ENCODE measurements at regions not wholly inside any gene's neighbourhood (a gene's known extent, or its start where the extent isn't known, plus 50 kb on each side); places are given as distances from the start of the nearest gene placed in this dataset.
"Not testable (repeated sequence)": the region's sequence is repeated elsewhere in the genome, so short reads cannot be mapped to it uniquely, and the experiment has no call there.

DNA sequence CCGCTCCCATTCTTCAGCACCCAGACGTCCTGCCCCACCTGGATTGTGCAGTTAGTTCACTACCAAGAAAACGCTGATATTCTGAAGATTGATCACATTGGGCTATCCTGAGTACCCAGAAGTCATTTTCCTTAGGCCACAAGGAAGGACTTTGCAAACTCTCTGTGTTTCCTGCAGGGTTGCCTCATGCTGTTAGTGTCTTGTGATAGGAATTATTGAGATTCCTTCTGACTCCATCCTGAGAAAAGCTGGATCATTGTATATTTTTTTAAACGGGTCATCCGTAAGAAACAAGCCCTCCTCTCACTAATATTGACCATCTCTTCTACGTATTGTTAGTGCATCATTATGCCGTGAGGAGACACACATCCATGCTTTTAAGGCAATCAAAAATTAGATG, 96.0 kb upstream of the DAPK1 start:
- TF ChIP-seq TAF1 (IDR thresholded peaks at IDR 0.05; ENCODE audit: borderline replicate concordance, low read depth, low read length) (no peak), POLR2AphosphoS5 (IDR thresholded peaks at IDR 0.05; ENCODE audit: low read depth, low read length) (no peak), POLR2A (IDR thresholded peaks at IDR 0.05; ENCODE audit: low read depth, low read length) (no peak)
- DNase-seq (ENCODE audit: insufficient read length) = no peak
- FAIRE-seq = no peak

DNA sequence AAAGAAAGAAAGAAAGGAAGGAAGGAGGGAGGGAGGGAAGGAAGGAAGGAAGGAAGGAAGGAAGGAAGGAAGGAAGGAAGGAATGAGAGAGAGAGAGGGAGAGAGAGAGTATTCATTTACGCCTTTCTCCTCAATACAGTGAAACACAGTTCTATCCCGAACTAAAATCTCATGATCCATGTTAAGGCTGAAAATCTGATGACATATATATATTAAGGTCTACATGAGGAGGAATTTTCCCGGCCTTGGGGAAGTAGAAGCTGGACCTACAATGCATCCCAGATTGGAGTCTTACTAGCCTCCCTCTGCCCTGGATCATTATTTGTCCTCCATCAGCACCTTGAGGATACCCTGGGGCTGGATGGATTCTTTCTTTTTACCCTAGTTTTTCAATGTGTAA, 95.1 kb upstream of the DAPK1 start:
- FAIRE-seq (no peak), DNase-seq (ENCODE audit: insufficient read length) (no peak)
- no peak for TF ChIP-seq POLR2A (IDR thresholded peaks at IDR 0.05; ENCODE audit: low read depth, low read length)
- TF ChIP-seq POLR2AphosphoS5 (IDR thresholded peaks at IDR 0.05; ENCODE audit: low read depth, low read length) = no peak
- TF ChIP-seq TAF1 (IDR thresholded peaks at IDR 0.05; ENCODE audit: borderline replicate concordance, low read depth, low read length) = no peak

DNA sequence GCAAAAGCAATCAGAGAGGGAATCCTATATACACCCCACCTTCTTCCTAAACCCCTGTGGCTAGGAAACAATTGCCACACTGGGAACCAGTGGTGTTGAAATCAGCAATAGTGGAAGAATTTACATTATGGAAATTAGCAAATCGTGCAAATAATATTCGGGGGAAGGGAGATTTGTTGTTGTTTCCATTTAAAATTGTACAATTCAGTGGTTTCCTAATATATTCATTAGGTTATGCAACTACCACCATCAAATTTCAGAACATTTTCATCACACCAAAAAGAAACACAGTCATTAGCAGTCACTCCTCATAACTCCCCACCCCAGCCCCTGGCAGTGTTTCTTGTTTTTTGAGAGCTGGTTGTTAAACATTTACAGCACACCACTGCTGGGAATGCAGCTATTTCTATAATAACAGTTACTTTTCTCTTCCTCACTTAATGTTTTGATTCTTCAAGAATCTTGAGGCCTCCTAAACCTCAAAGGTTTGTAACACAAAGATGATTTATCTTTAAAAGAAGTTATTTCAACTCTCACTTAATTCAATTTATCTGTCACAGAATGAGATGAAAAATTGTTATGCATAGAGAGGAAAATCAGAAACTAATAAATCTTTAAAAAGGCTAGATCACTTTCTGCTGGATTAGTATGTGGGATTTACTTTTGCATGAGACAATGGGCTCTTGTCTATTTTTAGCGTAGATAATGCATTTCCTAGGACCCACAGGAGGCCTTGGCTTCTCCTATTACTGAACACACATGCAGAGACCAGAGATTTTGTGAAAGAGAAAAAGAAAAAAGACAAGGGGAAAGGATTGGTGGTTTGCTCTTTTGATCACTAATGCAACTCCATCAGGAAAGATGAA, 91.8 kb upstream of the DAPK1 start:
- no peak for FAIRE-seq
- TF ChIP-seq POLR2AphosphoS5 (IDR thresholded peaks at IDR 0.05; ENCODE audit: low read depth, low read length) = no peak
- TF ChIP-seq TAF1 (IDR thresholded peaks at IDR 0.05; ENCODE audit: borderline replicate concordance, low read depth, low read length) = no peak
- no peak for TF ChIP-seq POLR2A (IDR thresholded peaks at IDR 0.05; ENCODE audit: low read depth, low read length)
- no peak for DNase-seq (ENCODE audit: insufficient read length)

DNA sequence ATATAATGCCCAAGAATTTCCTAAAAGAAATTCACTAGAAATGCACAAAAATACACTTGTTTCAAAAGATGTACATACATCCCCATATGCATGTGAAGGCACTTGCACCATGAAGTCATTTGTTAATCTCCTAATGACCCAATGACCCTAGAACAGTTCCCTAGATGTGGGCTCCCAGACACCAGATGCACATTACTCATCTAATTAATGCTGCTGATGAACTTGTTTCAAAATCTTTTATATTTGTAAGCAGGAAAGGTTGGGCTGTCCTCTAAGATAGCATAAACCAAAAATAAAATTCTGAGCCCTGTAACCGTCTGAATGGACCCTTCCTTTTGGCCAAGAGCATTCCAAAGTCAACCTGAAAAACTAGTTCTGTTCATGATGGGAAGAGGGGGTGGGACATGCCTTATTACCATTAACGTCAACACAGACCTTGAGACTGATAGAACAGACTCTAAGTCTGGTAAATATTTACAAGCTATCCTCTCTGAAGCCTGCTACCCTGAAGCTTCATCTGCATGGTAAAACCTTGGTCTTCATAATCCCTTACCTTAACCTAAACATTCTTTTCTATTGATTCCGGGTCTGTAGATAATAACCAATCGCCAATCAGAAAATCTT, 91.0 kb upstream of the DAPK1 start:
- DNase-seq (ENCODE audit: insufficient read length) (no peak), FAIRE-seq (no peak)
- no peak for TF ChIP-seq POLR2A (IDR thresholded peaks at IDR 0.05; ENCODE audit: low read depth, low read length)
- no peak for TF ChIP-seq POLR2AphosphoS5 (IDR thresholded peaks at IDR 0.05; ENCODE audit: low read depth, low read length)
- no peak for TF ChIP-seq TAF1 (IDR thresholded peaks at IDR 0.05; ENCODE audit: borderline replicate concordance, low read depth, low read length)

DNA sequence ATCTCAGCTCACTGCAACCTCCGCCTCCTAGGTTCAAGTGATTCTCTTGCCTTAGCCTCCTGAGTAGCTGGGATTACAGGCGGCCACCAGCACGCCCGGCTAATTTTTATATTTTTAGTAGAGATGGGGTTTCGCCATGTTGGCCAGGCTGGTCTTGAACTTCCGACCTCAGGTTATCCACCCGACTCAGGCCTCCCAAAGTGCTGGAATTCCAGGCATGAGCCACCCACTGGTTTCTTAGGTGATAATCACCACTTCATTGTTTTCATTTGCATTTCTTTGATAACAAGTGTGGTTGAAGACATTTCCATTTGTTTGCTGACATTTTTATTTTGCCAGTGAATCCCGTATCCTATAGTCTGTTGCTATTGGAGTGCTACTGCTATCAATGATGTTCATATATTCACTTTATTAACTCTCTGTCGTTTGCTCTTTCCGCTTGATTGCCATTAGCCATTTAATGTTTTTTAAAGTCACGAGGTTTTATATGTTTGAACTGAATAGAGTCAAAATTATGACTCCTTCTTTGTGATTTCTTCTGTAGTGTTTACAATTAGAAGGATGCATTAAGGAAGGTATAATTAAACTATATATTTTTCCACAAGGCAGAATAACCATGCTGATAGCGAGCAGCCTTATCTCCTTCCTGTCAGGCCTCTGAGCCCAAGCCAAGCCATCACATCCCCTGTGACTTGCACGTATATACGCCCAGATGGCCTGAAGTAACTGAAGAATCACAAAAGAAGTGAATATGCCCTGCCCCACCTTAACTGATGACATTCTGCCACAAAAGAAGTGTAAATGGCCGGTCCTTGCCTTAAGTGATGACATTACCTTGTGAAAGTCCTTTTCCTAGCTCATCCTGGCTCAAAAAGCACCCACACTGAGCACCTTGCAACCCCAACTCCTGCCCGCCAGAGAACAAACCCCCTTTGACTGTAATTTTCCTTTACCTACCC, 87.3 kb upstream of the DAPK1 start:
- not testable (repeated sequence) for DNase-seq (ENCODE audit: insufficient read length); FAIRE-seq

DNA sequence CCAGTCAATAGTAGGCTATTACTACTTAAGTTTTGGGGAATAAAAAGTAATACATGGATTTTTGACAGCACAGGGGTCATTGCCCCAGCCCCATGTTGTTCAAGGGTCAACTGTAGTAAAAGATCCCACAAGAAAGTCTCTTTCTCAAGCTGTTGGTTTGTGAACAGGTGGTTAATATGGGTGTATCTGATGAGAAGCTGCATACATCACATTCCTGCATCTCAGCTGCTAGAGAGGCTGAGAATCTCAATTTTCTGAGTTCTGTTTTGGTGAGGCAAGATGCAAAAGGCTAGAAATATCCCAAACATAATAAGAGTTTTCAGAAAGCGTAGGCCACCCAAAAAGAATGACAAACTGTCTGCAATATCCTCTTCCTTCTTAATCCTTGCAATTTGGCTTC, 76.8 kb upstream of the DAPK1 start:
- DNase-seq (ENCODE audit: insufficient read length) (no peak), FAIRE-seq (no peak)
- TF ChIP-seq TAF1 (IDR thresholded peaks at IDR 0.05; ENCODE audit: borderline replicate concordance, low read depth, low read length) = no peak
- no peak for TF ChIP-seq POLR2AphosphoS5 (IDR thresholded peaks at IDR 0.05; ENCODE audit: low read depth, low read length)
- TF ChIP-seq POLR2A (IDR thresholded peaks at IDR 0.05; ENCODE audit: low read depth, low read length) = no peak

DNA sequence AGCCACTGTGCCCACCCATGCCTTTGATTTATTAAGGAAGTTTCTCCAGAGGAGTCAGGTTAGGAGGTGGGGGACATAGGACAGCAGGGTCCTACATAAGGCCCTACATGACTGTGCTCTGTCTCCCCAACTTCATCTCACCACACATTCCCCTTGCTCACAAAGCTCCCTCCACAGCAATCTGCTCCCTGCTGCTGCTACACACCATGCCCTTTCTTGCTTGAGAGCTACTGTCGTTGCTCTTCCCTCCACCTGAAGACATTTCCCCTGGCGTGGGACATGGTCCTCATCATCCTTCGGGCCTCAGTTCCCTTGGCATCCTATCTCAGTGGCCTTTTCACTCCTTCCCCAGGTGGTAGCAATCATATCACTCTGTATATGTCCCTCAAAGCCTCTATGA, 75.9 kb upstream of the DAPK1 start:
- DNase-seq (ENCODE audit: insufficient read length) = no peak
- no peak for FAIRE-seq
- no peak for TF ChIP-seq POLR2AphosphoS5 (IDR thresholded peaks at IDR 0.05; ENCODE audit: low read depth, low read length)
- TF ChIP-seq POLR2A (IDR thresholded peaks at IDR 0.05; ENCODE audit: low read depth, low read length) = no peak
- TF ChIP-seq TAF1 (IDR thresholded peaks at IDR 0.05; ENCODE audit: borderline replicate concordance, low read depth, low read length) = no peak

DNA sequence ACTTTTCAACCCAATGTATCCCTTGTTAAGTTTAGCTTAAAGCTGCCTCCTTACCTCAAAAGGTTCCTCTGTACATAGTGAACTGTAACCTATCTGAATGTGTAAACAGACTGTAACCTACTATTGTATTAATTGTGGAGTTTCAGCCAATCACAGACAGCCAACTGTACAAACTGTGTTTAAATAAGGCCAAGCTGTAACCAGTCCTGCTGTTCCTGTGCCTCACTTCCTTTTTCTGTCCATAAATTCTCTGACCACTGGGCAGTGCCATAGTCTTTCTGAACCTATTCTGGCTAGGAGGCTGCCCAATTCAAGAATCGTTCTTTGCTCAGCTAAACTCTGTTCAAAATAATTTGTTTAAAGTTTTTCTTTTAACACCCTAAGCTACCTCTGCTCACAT, 74.7 kb upstream of the DAPK1 start:
- no peak for FAIRE-seq
- no peak for DNase-seq (ENCODE audit: insufficient read length)
- TF ChIP-seq POLR2AphosphoS5 (IDR thresholded peaks at IDR 0.05; ENCODE audit: low read depth, low read length) (no peak), POLR2A (IDR thresholded peaks at IDR 0.05; ENCODE audit: low read depth, low read length) (no peak), TAF1 (IDR thresholded peaks at IDR 0.05; ENCODE audit: borderline replicate concordance, low read depth, low read length) (no peak)

DNA sequence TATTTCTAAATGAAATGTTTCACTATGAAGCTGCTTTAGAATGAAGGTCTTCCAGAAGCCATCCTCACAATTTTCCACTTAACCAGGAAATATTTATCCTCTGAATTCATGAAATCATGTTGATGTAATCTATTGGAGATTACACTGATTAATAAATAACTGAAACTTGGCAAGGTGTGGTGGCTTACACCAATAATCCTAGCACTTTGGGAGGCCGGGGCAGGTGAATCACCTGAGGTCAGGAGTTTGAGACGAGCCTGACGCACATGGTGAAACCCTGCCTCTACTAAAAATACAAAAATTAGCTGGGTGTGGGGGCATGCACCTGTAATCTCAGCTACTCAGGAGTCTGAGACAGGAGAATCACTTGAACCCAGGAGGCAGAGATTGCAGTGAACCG, 73.8 kb upstream of the DAPK1 start:
- FAIRE-seq; DNase-seq (ENCODE audit: insufficient read length): not testable (repeated sequence)

DNA sequence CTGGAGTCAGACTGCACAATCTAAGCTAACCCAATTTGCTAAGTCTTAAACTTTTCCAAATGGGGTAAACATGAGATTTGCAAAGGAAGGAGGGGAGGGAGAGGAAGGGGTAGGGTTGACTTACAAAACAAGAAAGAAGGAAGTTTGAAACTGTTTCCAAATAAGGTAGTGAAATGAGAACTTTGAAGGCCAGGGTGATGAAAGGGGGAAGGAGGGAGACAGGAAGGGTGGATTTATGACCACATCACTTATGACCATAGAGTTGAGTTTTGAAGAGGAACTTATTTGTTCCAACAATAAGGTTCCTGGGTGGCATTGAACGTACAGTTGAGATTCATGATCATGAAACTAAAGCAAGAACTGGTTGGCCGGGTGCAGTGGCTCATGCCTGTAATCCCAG, 72.5 kb upstream of the DAPK1 start:
- FAIRE-seq = no peak
- DNase-seq (ENCODE audit: insufficient read length) = no peak
- TF ChIP-seq POLR2AphosphoS5 (IDR thresholded peaks at IDR 0.05; ENCODE audit: low read depth, low read length) (no peak), POLR2A (IDR thresholded peaks at IDR 0.05; ENCODE audit: low read depth, low read length) (no peak), TAF1 (IDR thresholded peaks at IDR 0.05; ENCODE audit: borderline replicate concordance, low read depth, low read length) (no peak)

DNA sequence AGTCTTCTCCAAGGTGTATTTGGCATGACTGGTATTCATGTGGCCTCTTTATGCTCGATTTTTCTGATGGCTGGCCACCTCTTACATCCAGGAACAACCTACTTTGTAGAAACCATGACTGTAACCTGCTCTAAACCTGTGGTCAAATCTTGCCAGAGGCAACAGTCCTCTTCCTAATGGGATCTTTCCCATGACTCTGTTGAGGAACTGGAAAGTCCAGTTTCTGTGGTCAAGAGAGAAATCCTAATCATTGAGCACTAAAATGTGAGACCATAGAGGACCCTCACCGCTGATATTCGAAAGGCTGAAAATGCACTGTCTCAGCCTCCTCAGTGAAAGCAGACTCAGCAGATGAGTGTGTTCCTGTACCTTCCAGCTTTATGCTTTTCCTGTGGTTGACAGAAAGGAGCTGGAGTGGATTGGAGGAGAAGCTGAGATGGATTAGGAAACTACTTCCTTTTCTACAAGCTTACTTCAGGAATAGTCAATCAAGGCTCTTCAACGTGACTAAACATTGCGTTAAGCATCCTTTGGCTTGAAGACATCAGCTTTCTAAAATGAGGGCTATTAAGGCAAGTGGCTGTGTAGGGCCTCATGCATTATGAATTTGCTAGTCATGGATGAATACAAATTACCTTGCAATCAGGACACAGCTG, 69.7 kb upstream of the DAPK1 start:
- DNase-seq (ENCODE audit: insufficient read length) = no peak
- FAIRE-seq = no peak
- TF ChIP-seq POLR2A (IDR thresholded peaks at IDR 0.05; ENCODE audit: low read depth, low read length) (no peak), TAF1 (IDR thresholded peaks at IDR 0.05; ENCODE audit: borderline replicate concordance, low read depth, low read length) (no peak), POLR2AphosphoS5 (IDR thresholded peaks at IDR 0.05; ENCODE audit: low read depth, low read length) (no peak)

Measured in GM12892 (cell line).